Endothelial cell of umbilical vein (primary cell): ENCODE measurements at regions not wholly inside any gene's neighbourhood (a gene's known extent, or its start where the extent isn't known, plus 50 kb on each side); places are given as distances from the start of the nearest gene placed in this dataset.

Source experiments
- POLR2AphosphoS5 ChIP-seq: IDR thresholded peaks from 2 replicates; pipeline ENCODE4 v1.6.1; 2012; ENCODE audit warnings: low read depth, mild to moderate bottlenecking, control low read depth, low read length, moderate library complexity; ENCODE audit not compliant: insufficient read depth
- TF ChIP-seq, protein P1 (sequence below), 2 donors: IDR thresholded peaks; 1 replicate in 1 of 2; 2 replicates in 1 of 2; pipeline ENCODE4 v1.5.1; 2011; ENCODE audit warnings: low read length in 2 of 2, mild to moderate bottlenecking in 2 of 2, moderate library complexity in 2 of 2, control low read depth in 1 of 2, inconsistent platforms in 1 of 2, low read depth in 1 of 2; ENCODE audit not compliant: insufficient read depth in 1 of 2; ENCODE audit errors: extremely low read depth in 1 of 2
- TF ChIP-seq, protein P2 (sequence below): IDR thresholded peaks from 2 replicates; pipeline ENCODE4 v1.6.1; 2011; ENCODE audit not compliant: insufficient read depth, insufficient read length

DNA sequence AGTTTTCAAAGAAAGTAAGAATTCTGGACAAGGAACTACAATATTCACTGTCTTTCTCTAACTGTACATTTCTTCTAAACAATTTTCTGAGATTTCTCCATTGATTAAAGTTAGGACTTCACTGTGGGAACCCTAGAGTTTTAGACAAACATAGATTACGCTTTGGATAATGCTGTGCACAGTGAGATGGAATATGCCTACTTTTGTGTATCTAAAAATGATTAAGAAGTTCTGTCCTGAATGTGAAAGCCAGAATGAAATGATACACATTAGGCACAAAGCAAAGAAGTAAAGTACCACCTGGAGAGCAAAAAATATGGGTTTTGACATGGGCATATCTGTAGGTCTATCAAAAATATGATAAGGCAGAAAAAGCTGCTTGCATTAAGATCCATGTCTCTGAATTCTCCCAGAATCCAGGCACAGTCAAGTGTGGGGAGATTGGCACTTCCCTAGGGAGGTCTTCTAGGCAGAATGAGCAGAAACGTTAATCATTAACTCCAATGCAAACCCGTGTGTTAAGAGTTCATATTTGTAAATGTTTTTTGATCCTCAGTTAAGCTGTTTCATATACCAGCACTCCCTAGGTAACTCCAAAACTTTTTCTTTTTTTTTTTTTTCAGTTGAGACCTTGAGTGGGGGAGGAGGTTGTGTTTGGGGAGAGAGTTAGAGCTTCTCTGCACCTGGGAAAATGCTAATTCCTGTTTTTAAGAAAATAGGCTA, 467.1 kb downstream of the LMO4 start:
- TF ChIP-seq, protein P1, sequence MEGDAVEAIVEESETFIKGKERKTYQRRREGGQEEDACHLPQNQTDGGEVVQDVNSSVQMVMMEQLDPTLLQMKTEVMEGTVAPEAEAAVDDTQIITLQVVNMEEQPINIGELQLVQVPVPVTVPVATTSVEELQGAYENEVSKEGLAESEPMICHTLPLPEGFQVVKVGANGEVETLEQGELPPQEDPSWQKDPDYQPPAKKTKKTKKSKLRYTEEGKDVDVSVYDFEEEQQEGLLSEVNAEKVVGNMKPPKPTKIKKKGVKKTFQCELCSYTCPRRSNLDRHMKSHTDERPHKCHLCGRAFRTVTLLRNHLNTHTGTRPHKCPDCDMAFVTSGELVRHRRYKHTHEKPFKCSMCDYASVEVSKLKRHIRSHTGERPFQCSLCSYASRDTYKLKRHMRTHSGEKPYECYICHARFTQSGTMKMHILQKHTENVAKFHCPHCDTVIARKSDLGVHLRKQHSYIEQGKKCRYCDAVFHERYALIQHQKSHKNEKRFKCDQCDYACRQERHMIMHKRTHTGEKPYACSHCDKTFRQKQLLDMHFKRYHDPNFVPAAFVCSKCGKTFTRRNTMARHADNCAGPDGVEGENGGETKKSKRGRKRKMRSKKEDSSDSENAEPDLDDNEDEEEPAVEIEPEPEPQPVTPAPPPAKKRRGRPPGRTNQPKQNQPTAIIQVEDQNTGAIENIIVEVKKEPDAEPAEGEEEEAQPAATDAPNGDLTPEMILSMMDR (IDR thresholded peaks at IDR 0.05; ENCODE audit: extremely low read depth in 1 of 2, insufficient read depth in 1 of 2, low read depth in 1 of 2, low read length in 2 of 2) = no peak
- TF ChIP-seq, protein P2, sequence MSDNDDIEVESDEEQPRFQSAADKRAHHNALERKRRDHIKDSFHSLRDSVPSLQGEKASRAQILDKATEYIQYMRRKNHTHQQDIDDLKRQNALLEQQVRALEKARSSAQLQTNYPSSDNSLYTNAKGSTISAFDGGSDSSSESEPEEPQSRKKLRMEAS = no peak
- TF ChIP-seq POLR2AphosphoS5 = no peak
